ENCODE measurements at regions not wholly inside any gene's neighbourhood (a gene's known extent, or its start where the extent isn't known, plus 50 kb on each side); places are given as distances from the start of the nearest gene placed in this dataset.

GRCh38 chr18:60038731-60039130, 138.9 kb downstream of the PMAIP1 start:
- no peak for TF ChIP-seq POLR2AphosphoS5 (IDR thresholded peaks at IDR 0.05)
- no peak for TF ChIP-seq CTCF (IDR thresholded peaks at IDR 0.05)
- TF ChIP-seq POLR2A (IDR thresholded peaks at IDR 0.05), result no peak
- no peaks in the 10 kb centered on the region for H3K9me3 ChIP-seq
- DNase-seq (ENCODE audit: low spot score in 2 of 2), result no peak
- H3K36me3 ChIP-seq, result no peaks in the 10 kb centered on the region
- H3K4me1 ChIP-seq, result no peaks in the 10 kb centered on the region
- intact Hi-C loops (cut with DNase I; ENCODE audit: low total_unique reads), result no loop called here
- no peaks in the 10 kb centered on the region for H3K27me3 ChIP-seq
- H3K27ac ChIP-seq, result no peak overlapping the region
- no peak overlapping the region for H3K4me3 ChIP-seq

- Histone ChIP-seq H3K36me3 (no peaks in the 10 kb centered on the region), H3K27me3 (no peaks in the 10 kb centered on the region), H3K9me3 (no peaks in the 10 kb centered on the region), H3K4me3 (no peak overlapping the region), H3K27ac (no peak overlapping the region), H3K4me1 (no peaks in the 10 kb centered on the region)
- TF ChIP-seq POLR2A (IDR thresholded peaks at IDR 0.05) (no peak), CTCF (IDR thresholded peaks at IDR 0.05) (no peak), POLR2AphosphoS5 (IDR thresholded peaks at IDR 0.05) (no peak)
- intact Hi-C loops (cut with DNase I; ENCODE audit: low total_unique reads), result no loop called here
- DNase-seq (ENCODE audit: low spot score in 2 of 2), result no peak
Measured at GRCh38 chr18:60027397-60027796, 127.6 kb downstream of the PMAIP1 start.

GRCh38 chr18:60024857-60025256, 125.1 kb downstream of the PMAIP1 start:
- H3K27me3 ChIP-seq, result no peaks in the 10 kb centered on the region
- no peak overlapping the region for H3K4me3 ChIP-seq
- no peaks in the 10 kb centered on the region for H3K36me3 ChIP-seq
- no peak overlapping the region for H3K27ac ChIP-seq
- H3K4me1 ChIP-seq, result no peaks in the 10 kb centered on the region
- intact Hi-C loops (cut with DNase I; ENCODE audit: low total_unique reads), result no loop called here
- H3K9me3 ChIP-seq, result no peaks in the 10 kb centered on the region
- TF ChIP-seq CTCF (IDR thresholded peaks at IDR 0.05) (no peak), POLR2A (IDR thresholded peaks at IDR 0.05) (no peak), POLR2AphosphoS5 (IDR thresholded peaks at IDR 0.05) (no peak)
- DNase-seq (ENCODE audit: low spot score in 2 of 2), result no peak

GRCh38 chr18:60024345-60024744, 124.5 kb downstream of the PMAIP1 start:
- no peak for TF ChIP-seq CTCF (IDR thresholded peaks at IDR 0.05)
- no peak for TF ChIP-seq POLR2AphosphoS5 (IDR thresholded peaks at IDR 0.05)
- no peak for TF ChIP-seq POLR2A (IDR thresholded peaks at IDR 0.05)
- no peaks in the 10 kb centered on the region for H3K4me1 ChIP-seq
- H3K9me3 ChIP-seq, result no peaks in the 10 kb centered on the region
- no peak for DNase-seq (ENCODE audit: low spot score in 2 of 2)
- no peaks in the 10 kb centered on the region for H3K36me3 ChIP-seq
- H3K4me3 ChIP-seq, result no peak overlapping the region
- no peaks in the 10 kb centered on the region for H3K27me3 ChIP-seq
- no peak overlapping the region for H3K27ac ChIP-seq
- intact Hi-C loops (cut with DNase I; ENCODE audit: low total_unique reads), result no loop called here

GRCh38 chr18:60022671-60023276, 123.0 kb downstream of the PMAIP1 start:
- Histone ChIP-seq H3K4me1 (no peaks in the 10 kb centered on the region), H3K9me3 (no peaks in the 10 kb centered on the region), H3K4me3 (no peak overlapping the region), H3K27me3 (no peaks in the 10 kb centered on the region), H3K27ac (no peak overlapping the region), H3K36me3 (no peaks in the 10 kb centered on the region)
- DNase-seq (ENCODE audit: low spot score in 2 of 2), result no peak
- intact Hi-C loops (cut with DNase I; ENCODE audit: low total_unique reads), result no loop called here
- TF ChIP-seq POLR2A (IDR thresholded peaks at IDR 0.05), result no peak
- TF ChIP-seq POLR2AphosphoS5 (IDR thresholded peaks at IDR 0.05), result no peak
- TF ChIP-seq CTCF (IDR thresholded peaks at IDR 0.05), result no peak

Measured in breast epithelium (tissue), 4 donors.